Anterior cingulate cortex (tissue), 58 donors: ENCODE measurements at regions not wholly inside any gene's neighbourhood (a gene's known extent, or its start where the extent isn't known, plus 50 kb on each side); places are given as distances from the start of the nearest gene placed in this dataset.
"Not testable (repeated sequence)": the region's sequence is repeated elsewhere in the genome, so short reads cannot be mapped to it uniquely, and the experiment has no call there.

Experiments
- DNase-seq, 58 donors: peaks; one replicate each; lab custom pipeline; 2025; lab: John Stamatoyannopoulos, UW

GRCh38 chrX:102784550-102784949 is 64.0 kb downstream of the GPRASP3 start:
- DNase-seq, result no peak

GRCh38 chrX:102787283-102787682 is 66.7 kb downstream of the GPRASP3 start:
- DNase-seq, result no peak

GRCh38 chrX:102808336-102808735 is 87.8 kb downstream of the GPRASP3 start:
- no peak for DNase-seq

- not testable (repeated sequence) for DNase-seq
These were observed 97.7 kb downstream of the GPRASP3 start for GRCh38 chrX:102818269-102818668.

- peak in 35 of 58 donors; percentile 0 to 36 (median 3) for DNase-seq
These were observed 104.4 kb upstream of the RAB40AL start for GRCh38 chrX:102832661-102833060.

GRCh38 chrX:102833136-102833535 is 103.9 kb upstream of the RAB40AL start:
- no peak for DNase-seq

GRCh38 chrX:102835504-102836146 is 101.4 kb upstream of the RAB40AL start:
- DNase-seq, result peak in 4 of 58 donors; percentile 0

DNA sequence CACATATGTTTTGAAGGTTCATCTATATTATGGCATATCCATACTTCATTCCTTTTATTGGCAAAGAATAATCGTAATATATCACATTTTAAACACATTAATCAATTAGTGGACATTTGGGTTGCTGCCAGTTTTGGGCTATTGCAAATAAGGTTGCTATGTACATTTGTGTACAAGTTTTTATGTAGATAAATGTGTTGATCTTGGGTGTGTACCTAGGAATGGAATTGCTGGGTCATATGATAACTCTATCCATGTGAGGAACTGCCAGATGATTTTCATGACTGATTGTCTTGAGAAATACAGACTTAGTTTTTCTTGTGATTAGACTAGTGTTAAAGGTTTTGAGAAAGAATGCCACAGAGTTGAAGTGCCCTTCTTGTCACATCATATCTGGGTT is 99.2 kb upstream of the RAB40AL start:
- no peak for DNase-seq

DNA sequence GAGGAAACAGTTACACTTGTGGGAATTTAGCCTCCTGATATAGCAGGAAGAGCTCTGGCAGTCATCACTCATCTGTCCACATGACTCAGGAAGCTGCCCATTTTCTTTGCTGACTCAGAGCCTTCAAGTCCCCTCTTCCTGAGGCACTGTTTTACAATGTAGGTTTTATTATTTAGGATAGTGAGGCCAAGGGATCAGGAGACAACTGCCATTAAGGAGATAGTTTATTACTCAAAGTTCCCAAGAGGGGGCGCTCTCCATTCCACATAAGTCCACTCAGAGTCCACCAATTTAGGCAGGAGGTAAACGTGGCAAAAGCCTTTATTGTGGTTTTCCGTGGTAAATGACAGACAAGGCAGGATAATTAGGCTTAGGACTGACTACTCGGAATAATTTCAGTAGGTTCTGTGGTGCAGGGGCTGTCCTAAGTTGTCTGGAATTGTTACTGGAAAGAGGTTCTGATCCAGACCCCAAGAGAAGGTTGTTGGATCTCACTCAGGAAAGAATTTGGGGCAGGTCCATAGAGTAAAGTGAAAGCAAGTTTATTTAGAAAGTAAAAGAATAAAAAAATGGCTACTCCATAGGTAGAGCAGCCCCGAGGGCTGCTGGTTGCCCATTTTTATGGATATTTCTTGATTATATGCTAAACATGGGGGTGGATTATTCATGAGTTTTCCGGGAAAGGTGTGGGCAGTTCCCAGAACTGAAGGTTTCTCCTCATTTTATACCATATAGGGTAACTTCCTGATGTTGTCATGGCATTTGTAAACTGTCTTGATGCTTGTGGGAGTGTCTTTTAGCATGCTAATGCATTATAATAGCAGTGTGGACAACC is 96.0 kb upstream of the RAB40AL start:
- no peak for DNase-seq

DNA sequence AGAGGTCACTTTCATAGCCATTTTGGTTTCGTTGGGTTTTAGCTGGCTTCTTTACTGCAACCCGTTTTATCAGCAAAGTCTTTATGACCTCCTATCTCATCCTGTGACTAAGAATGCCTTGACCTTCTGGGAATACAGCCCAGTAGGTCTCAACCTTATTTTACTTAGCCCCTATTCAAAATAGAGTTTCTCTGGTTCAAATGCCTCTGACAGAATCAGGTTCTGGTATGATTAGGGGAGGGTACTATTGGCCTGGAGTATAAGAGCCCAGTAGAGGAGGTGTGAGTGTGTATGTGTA is 95.4 kb upstream of the RAB40AL start:
- no peak for DNase-seq

GRCh38 chrX:102845020-102845419 is 92.1 kb upstream of the RAB40AL start:
- no peak for DNase-seq

- peak in 1 of 58 donors; percentile 1 for DNase-seq
These were observed 90.4 kb upstream of the RAB40AL start for GRCh38 chrX:102846544-102847236.

DNA sequence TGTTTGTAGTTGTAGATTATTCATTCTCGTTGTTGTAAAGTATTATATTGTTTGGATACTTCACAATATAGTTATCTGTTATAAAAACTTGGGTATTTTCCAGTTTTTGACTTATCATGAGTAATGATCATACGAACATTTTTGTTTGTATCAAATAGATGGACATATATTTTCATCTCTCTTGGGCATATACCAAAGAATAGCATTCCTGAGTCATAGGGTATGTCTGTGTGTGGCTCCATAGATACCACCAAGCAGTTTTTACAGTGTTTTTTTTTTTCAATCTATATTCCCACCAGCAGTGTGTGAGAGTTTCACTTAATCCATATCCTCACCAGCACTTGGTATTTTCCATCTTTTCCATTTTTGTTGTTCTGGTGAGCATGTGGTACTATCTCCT is 89.7 kb upstream of the RAB40AL start:
- no peak for DNase-seq

- no peak for DNase-seq
These were observed 87.7 kb upstream of the RAB40AL start for GRCh38 chrX:102849396-102849795.

DNA sequence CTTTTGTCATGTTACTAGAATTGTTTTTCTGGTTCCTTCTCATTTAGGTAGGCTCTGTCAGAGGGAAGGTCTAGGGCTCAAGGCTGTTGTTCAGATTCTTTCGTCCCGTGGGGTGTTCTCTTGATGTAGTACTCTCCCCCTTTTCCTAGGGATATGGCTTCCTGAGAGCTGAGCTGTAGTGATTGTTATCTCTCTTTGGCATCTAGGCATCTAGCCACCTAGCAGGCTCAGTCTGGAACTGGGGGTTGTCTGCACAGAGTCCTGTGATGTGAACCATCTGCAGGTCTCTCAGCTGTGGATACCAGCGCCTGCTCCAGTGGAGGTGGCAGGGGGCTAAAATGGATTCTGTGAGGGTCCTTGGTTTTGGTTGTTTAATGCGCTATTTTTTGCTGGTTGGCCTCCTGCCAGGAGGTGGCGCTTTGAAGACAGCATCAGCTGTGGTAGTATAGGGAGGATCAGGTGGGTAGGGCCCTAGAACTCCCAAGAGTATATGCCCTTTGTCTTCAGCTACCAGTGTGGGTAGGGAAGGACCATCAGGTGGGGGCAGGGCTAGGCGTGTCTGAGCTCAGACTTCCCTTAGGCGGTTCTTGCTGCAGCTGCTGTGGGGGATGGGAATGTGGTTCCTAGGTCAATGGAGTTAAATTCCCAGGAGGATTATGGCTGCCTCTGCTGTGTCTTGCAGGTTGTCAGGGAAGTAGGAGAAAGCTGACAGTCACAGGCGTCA is 78.1 kb upstream of the RAB40AL start:
- not testable (repeated sequence) for DNase-seq

DNA sequence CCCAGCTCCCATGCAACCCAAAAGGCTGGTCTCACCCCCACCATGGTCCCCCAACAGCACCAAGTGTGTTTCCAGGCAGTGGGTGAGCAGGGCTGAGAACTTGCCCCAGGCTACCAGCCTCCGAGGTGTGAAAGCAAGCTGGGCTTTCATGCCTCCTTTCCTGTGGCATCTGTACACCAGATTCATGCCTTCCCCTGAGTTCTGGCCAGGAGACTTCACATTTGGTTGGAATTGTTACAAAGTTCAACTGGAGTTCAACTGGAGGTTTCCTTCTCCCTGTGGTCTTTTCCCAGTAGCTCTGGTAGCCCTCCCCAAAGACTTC is 77.6 kb upstream of the RAB40AL start:
- no peak for DNase-seq

DNA sequence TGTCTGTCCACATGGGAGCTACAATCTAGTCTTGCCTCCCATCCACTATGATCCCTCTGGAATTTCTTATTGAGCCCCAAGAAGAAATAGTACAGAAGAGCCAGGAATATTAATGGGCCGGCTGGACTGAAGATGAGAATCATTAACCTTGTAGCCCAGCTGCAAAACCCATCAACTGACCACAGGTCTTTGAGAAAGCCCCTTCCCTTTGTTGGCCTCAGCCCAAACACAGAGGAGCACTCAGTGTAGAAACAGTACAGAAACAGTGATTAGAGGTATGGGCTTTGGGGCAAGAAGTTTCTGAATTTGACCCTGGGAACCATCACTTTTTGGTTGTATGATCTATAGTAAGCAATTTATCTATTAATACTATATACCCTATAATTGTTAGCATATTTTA is 76.8 kb upstream of the RAB40AL start:
- no peak for DNase-seq

- peak in 55 of 58 donors; percentile 0 to 89 (median 44) for DNase-seq
These were observed 73.3 kb upstream of the RAB40AL start for GRCh38 chrX:102863735-102864134.

GRCh38 chrX:102866981-102867656 is 70.0 kb upstream of the RAB40AL start:
- no peak for DNase-seq

DNA sequence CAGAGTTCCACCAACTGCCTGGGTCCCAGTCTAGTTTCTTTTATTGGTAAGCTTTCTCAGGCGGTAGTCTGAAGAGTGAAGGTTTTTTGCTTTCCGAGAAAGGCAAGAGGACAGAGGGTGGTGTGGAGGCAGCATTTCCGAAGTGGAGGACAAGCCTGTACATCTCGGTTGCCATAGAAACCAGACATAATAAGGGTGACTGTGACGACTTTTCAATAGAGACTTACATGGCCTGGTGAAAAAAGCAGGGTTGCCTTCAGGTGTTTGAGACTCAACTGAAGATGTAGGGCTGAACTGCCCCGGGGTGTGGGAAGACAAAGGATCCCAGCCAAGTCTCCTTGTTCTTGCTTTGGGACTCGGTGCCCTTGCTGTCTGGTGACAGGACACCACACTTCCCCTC is 53.6 kb upstream of the RAB40AL start:
- DNase-seq, result no peak
